GM23338 (cell line): ENCODE measurements at regions not wholly inside any gene's neighbourhood (a gene's known extent, or its start where the extent isn't known, plus 50 kb on each side); places are given as distances from the start of the nearest gene placed in this dataset.

Source experiments
- ATAC-seq: fragments of 200-7000 bp; cut with Tn5 transposase; 3 replicates; pipeline ENCODE4 v1.9.1; 2020
- DNase-seq: peaks from one replicate; pipeline ENCODE4 v3.0.0-alpha.2; 2015; ENCODE audit warnings: low spot score
- H2AFZ ChIP-seq: fragments of 200-600 bp; sonication (generic); 2 replicates; pipeline ENCODE4 v1.8.0; 2016; ENCODE audit warnings: antibody characterized with exemption, mild to moderate bottlenecking, moderate library complexity
- H3F3A ChIP-seq: fragments of 200-600 bp; sonication (generic); replicated peaks from 2 replicates; pipeline ENCODE4 v1.8.0; 2017; ENCODE audit warnings: antibody characterized with exemption, mixed run types, low read depth
- H3K27ac ChIP-seq: fragments of 200-600 bp; sonication (generic); 2 replicates; pipeline ENCODE4 v1.6.1; 2016; ENCODE audit warnings: low read depth
- H3K27me3 ChIP-seq: fragments of 200-600 bp; sonication (generic); 2 replicates; pipeline ENCODE4 v1.8.0; 2016; ENCODE audit warnings: mild to moderate bottlenecking, mixed run types, moderate library complexity; ENCODE audit not compliant: insufficient read depth
- H3K36me3 ChIP-seq: fragments of 200-600 bp; sonication (generic); 2 replicates; pipeline ENCODE4 v1.8.0; 2016; ENCODE audit warnings: mild to moderate bottlenecking; ENCODE audit not compliant: insufficient read depth
- H3K4me1 ChIP-seq: fragments of 200-600 bp; sonication (generic); 2 replicates; pipeline ENCODE4 v1.8.0; 2016; ENCODE audit warnings: mild to moderate bottlenecking, moderate library complexity; ENCODE audit not compliant: insufficient read depth
- H3K4me2 ChIP-seq: fragments of 200-600 bp; sonication (generic); 2 replicates; pipeline ENCODE4 v1.7.1; 2017; ENCODE audit warnings: mixed run types
- H3K4me3 ChIP-seq: fragments of 200-600 bp; sonication (generic); 2 replicates; pipeline ENCODE4 v1.6.1; 2016; ENCODE audit warnings: mixed run types
- H3K79me2 ChIP-seq: fragments of 200-600 bp; sonication (generic); replicated peaks from 2 replicates; pipeline ENCODE4 v1.8.0; 2017; ENCODE audit warnings: mild to moderate bottlenecking; ENCODE audit not compliant: insufficient read depth
- H3K9me2 ChIP-seq: fragments of 200-600 bp; sonication (generic); 2 replicates; pipeline ENCODE4 v1.8.0; 2017; ENCODE audit not compliant: insufficient read depth
- H4K20me1 ChIP-seq: fragments of 200-600 bp; sonication (generic); replicated peaks from 2 replicates; pipeline ENCODE4 v1.8.0; 2017; ENCODE audit warnings: mild to moderate bottlenecking; ENCODE audit not compliant: insufficient read depth
- H3K27ac Mint-ChIP-seq: 2 replicates; pipeline ENCODE4 v1.8.0; 2020; ENCODE audit warnings: inconsistent platforms, mild to moderate bottlenecking, moderate library complexity, mixed read lengths
- H3K27me3 Mint-ChIP-seq: 3 replicates; pipeline ENCODE4 v1.8.0; 2022; ENCODE audit warnings: low read depth, mild to moderate bottlenecking, moderate library complexity, mixed read lengths, inconsistent platforms; ENCODE audit not compliant: insufficient read depth, poor library complexity
- H3K36me3 Mint-ChIP-seq: 3 replicates; pipeline ENCODE4 v1.8.0; 2021; ENCODE audit warnings: low read depth, mild to moderate bottlenecking, inconsistent platforms, moderate library complexity, mixed read lengths
- H3K4me1 Mint-ChIP-seq: 3 replicates; pipeline ENCODE4 v1.8.0; 2020; ENCODE audit warnings: mild to moderate bottlenecking, inconsistent platforms, mixed read lengths
- H3K4me3 Mint-ChIP-seq: 3 replicates; pipeline ENCODE4 v1.8.0; 2021; ENCODE audit warnings: moderate library complexity, mild to moderate bottlenecking, inconsistent platforms, mixed read lengths
- H3K9me3 Mint-ChIP-seq: 3 replicates; pipeline ENCODE4 v1.8.0; 2020; ENCODE audit warnings: moderate library complexity, mild to moderate bottlenecking, inconsistent platforms, mixed read lengths
- CREB1 ChIP-seq: fragments of 250-450 bp; sonication (Bioruptor Pico); IDR thresholded peaks from 2 replicates; pipeline ENCODE4 v1.5.0; 2020; ENCODE audit warnings: low read depth, mild to moderate bottlenecking, moderate library complexity
- EZH2 ChIP-seq: fragments of 200-600 bp; sonication (generic); IDR thresholded peaks from one replicate; pipeline ENCODE4 v1.8.0; 2017; ENCODE audit warnings: antibody characterized with exemption, mild to moderate bottlenecking, low read depth; ENCODE audit not compliant: unreplicated experiment
- EZH2phosphoT487 ChIP-seq: fragments of 200-600 bp; sonication (generic); IDR thresholded peaks from one replicate; pipeline ENCODE4 v1.8.1; 2018; ENCODE audit warnings: antibody characterized with exemption; ENCODE audit not compliant: unreplicated experiment
- JUNB ChIP-seq: IDR thresholded peaks from one replicate; pipeline ENCODE4 v1.6.1; 2016; ENCODE audit warnings: antibody characterized with exemption; ENCODE audit not compliant: unreplicated experiment
- NANOG ChIP-seq: IDR thresholded peaks from 2 replicates; pipeline ENCODE4 v1.6.1; 2016; ENCODE audit warnings: antibody characterized with exemption, borderline replicate concordance
- POLR2AphosphoS5 ChIP-seq: IDR thresholded peaks from 2 replicates; pipeline ENCODE4 v1.6.1; 2016; ENCODE audit warnings: antibody characterized with exemption, low read depth
- STAT1 ChIP-seq: IDR thresholded peaks from one replicate; pipeline ENCODE4 v1.6.1; 2016; ENCODE audit warnings: antibody characterized with exemption; ENCODE audit not compliant: unreplicated experiment
- ZNF114 ChIP-seq: fragments of 250-450 bp; sonication (Bioruptor Pico); IDR thresholded peaks from 2 replicates; pipeline ENCODE4 v1.5.0; 2020; ENCODE audit warnings: mild to moderate bottlenecking, moderate library complexity
- ZNF331 ChIP-seq: fragments of 250-450 bp; sonication (Bioruptor Pico); IDR thresholded peaks from 2 replicates; pipeline ENCODE4 v1.5.0; 2020; ENCODE audit warnings: low read depth, mild to moderate bottlenecking, moderate library complexity
- TF ChIP-seq, protein P1 (sequence below): IDR thresholded peaks from 2 replicates; pipeline ENCODE4 v1.6.1; 2016; ENCODE audit warnings: antibody characterized with exemption
- TF ChIP-seq, protein P2 (sequence below): fragments of 250-450 bp; sonication (Bioruptor Pico); IDR thresholded peaks from 2 replicates; pipeline ENCODE4 v1.5.0; 2020; ENCODE audit warnings: mild to moderate bottlenecking, moderate library complexity
- TF ChIP-seq, protein P3 (sequence below), 2 experiments: fragments of 200-600 bp in 1 of 2; sonication (generic) in 1 of 2; conservative IDR thresholded peaks; 2 replicates each; pipeline versions ENCODE4 v1.5.1 to v1.6.1; 2016 to 2017; ENCODE audit warnings: antibody characterized with exemption in 2 of 2, low read depth in 2 of 2, mild to moderate bottlenecking in 2 of 2, moderate library complexity in 1 of 2
- TF ChIP-seq, protein P4 (sequence below): IDR thresholded peaks from one replicate; pipeline ENCODE4 v1.6.1; 2018; ENCODE audit warnings: antibody characterized with exemption; ENCODE audit not compliant: unreplicated experiment

DNA sequence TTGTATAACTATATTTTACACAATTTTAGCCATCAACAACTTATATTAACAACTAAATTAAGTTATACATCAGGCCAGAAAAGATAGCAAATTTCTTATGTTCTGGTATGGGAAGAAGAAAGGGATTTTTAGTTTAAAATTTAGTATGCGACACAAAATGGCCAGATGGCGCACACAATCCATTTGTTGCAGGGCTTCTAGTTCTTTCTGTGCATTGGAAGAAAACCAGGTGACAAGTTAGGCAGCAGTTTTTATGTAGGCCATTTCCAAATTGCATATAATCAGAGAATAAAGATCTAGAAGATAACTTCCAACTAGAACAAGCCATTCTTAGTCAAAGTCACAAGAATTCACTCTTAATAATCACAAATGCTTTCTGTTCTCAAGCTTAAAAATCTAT lies 230.1 kb upstream of the ZNF717 start:
- no peaks in the 10 kb centered on the region; the same call in 2 of the 3 replicates for H3K9me3 Mint-ChIP-seq
- no peaks in the 10 kb centered on the region for H3K4me1 ChIP-seq
- no peaks in the 10 kb centered on the region for H3K9me2 ChIP-seq
- H4K20me1 ChIP-seq = no peaks in the 10 kb centered on the region
- no peak overlapping the region for H3K27ac Mint-ChIP-seq
- TF ChIP-seq CREB1 (no peak), STAT1 (no peak), EZH2 (no peak), ZNF331 (CRISPR knock-in tag) (no peak), NANOG (no peak), EZH2phosphoT487 (no peak), ZNF114 (CRISPR knock-in tag) (no peak), JUNB (no peak), POLR2AphosphoS5 (no peak)
- TF ChIP-seq, protein P1, sequence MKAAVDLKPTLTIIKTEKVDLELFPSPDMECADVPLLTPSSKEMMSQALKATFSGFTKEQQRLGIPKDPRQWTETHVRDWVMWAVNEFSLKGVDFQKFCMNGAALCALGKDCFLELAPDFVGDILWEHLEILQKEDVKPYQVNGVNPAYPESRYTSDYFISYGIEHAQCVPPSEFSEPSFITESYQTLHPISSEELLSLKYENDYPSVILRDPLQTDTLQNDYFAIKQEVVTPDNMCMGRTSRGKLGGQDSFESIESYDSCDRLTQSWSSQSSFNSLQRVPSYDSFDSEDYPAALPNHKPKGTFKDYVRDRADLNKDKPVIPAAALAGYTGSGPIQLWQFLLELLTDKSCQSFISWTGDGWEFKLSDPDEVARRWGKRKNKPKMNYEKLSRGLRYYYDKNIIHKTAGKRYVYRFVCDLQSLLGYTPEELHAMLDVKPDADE = no peak
- TF ChIP-seq, protein P2, sequence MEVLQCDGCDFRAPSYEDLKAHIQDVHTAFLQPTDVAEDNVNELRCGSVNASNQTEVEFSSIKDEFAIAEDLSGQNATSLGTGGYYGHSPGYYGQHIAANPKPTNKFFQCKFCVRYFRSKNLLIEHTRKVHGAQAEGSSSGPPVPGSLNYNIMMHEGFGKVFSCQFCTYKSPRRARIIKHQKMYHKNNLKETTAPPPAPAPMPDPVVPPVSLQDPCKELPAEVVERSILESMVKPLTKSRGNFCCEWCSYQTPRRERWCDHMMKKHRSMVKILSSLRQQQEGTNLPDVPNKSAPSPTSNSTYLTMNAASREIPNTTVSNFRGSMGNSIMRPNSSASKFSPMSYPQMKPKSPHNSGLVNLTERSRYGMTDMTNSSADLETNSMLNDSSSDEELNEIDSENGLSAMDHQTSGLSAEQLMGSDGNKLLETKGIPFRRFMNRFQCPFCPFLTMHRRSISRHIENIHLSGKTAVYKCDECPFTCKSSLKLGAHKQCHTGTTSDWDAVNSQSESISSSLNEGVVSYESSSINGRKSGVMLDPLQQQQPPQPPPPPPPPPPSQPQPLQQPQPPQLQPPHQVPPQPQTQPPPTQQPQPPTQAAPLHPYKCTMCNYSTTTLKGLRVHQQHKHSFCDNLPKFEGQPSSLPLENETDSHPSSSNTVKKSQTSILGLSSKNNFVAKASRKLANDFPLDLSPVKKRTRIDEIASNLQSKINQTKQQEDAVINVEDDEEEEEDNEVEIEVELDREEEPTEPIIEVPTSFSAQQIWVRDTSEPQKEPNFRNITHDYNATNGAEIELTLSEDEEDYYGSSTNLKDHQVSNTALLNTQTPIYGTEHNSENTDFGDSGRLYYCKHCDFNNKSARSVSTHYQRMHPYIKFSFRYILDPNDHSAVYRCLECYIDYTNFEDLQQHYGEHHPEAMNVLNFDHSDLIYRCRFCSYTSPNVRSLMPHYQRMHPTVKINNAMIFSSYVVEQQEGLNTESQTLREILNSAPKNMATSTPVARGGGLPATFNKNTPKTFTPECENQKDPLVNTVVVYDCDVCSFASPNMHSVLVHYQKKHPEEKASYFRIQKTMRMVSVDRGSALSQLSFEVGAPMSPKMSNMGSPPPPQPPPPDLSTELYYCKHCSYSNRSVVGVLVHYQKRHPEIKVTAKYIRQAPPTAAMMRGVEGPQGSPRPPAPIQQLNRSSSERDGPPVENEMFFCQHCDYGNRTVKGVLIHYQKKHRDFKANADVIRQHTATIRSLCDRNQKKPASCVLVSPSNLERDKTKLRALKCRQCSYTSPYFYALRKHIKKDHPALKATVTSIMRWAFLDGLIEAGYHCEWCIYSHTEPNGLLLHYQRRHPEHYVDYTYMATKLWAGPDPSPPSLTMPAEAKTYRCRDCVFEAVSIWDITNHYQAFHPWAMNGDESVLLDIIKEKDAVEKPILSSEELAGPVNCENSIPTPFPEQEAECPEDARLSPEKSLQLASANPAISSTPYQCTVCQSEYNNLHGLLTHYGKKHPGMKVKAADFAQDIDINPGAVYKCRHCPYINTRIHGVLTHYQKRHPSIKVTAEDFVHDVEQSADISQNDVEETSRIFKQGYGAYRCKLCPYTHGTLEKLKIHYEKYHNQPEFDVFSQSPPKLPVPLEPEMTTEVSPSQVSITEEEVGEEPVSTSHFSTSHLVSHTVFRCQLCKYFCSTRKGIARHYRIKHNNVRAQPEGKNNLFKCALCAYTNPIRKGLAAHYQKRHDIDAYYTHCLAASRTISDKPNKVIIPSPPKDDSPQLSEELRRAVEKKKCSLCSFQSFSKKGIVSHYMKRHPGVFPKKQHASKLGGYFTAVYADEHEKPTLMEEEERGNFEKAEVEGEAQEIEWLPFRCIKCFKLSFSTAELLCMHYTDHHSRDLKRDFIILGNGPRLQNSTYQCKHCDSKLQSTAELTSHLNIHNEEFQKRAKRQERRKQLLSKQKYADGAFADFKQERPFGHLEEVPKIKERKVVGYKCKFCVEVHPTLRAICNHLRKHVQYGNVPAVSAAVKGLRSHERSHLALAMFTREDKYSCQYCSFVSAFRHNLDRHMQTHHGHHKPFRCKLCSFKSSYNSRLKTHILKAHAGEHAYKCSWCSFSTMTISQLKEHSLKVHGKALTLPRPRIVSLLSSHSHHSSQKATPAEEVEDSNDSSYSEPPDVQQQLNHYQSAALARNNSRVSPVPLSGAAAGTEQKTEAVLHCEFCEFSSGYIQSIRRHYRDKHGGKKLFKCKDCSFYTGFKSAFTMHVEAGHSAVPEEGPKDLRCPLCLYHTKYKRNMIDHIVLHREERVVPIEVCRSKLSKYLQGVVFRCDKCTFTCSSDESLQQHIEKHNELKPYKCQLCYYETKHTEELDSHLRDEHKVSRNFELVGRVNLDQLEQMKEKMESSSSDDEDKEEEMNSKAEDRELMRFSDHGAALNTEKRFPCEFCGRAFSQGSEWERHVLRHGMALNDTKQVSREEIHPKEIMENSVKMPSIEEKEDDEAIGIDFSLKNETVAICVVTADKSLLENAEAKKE (CRISPR knock-in tag) = no peak
- TF ChIP-seq, protein P3, sequence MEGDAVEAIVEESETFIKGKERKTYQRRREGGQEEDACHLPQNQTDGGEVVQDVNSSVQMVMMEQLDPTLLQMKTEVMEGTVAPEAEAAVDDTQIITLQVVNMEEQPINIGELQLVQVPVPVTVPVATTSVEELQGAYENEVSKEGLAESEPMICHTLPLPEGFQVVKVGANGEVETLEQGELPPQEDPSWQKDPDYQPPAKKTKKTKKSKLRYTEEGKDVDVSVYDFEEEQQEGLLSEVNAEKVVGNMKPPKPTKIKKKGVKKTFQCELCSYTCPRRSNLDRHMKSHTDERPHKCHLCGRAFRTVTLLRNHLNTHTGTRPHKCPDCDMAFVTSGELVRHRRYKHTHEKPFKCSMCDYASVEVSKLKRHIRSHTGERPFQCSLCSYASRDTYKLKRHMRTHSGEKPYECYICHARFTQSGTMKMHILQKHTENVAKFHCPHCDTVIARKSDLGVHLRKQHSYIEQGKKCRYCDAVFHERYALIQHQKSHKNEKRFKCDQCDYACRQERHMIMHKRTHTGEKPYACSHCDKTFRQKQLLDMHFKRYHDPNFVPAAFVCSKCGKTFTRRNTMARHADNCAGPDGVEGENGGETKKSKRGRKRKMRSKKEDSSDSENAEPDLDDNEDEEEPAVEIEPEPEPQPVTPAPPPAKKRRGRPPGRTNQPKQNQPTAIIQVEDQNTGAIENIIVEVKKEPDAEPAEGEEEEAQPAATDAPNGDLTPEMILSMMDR (conservative IDR thresholded peaks at IDR 0.05; ENCODE audit: low read depth in 2 of 2) = no peak
- TF ChIP-seq, protein P4, sequence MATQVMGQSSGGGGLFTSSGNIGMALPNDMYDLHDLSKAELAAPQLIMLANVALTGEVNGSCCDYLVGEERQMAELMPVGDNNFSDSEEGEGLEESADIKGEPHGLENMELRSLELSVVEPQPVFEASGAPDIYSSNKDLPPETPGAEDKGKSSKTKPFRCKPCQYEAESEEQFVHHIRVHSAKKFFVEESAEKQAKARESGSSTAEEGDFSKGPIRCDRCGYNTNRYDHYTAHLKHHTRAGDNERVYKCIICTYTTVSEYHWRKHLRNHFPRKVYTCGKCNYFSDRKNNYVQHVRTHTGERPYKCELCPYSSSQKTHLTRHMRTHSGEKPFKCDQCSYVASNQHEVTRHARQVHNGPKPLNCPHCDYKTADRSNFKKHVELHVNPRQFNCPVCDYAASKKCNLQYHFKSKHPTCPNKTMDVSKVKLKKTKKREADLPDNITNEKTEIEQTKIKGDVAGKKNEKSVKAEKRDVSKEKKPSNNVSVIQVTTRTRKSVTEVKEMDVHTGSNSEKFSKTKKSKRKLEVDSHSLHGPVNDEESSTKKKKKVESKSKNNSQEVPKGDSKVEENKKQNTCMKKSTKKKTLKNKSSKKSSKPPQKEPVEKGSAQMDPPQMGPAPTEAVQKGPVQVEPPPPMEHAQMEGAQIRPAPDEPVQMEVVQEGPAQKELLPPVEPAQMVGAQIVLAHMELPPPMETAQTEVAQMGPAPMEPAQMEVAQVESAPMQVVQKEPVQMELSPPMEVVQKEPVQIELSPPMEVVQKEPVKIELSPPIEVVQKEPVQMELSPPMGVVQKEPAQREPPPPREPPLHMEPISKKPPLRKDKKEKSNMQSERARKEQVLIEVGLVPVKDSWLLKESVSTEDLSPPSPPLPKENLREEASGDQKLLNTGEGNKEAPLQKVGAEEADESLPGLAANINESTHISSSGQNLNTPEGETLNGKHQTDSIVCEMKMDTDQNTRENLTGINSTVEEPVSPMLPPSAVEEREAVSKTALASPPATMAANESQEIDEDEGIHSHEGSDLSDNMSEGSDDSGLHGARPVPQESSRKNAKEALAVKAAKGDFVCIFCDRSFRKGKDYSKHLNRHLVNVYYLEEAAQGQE = no peak
- H3K27ac ChIP-seq = no peak overlapping the region
- H3K79me2 ChIP-seq = no peaks in the 10 kb centered on the region
- no peak overlapping the region for H3K4me2 ChIP-seq
- H3K27me3 Mint-ChIP-seq = no peaks in the 10 kb centered on the region
- no peak for DNase-seq
- peaks cover 8% of the 10 kb centered on the region; the same call in 2 of the 3 replicates for H3K4me1 Mint-ChIP-seq
- H2AFZ ChIP-seq = no peak overlapping the region
- H3K4me3 ChIP-seq = no peak overlapping the region
- H3K4me3 Mint-ChIP-seq = no peak overlapping the region
- H3K36me3 Mint-ChIP-seq = 0 out of 3 replicates have a peak, but pooled peaks cover 2% of the 10 kb centered on the region
- no peaks in the 10 kb centered on the region for H3F3A ChIP-seq
- no peaks in the 10 kb centered on the region for H3K36me3 ChIP-seq
- no peak for ATAC-seq
- H3K27me3 ChIP-seq = no peaks in the 10 kb centered on the region
